Endothelial cell of umbilical vein (primary cell): ENCODE measurements at regions not wholly inside any gene's neighbourhood (a gene's known extent, or its start where the extent isn't known, plus 50 kb on each side); places are given as distances from the start of the nearest gene placed in this dataset.

Experiments
- BruUV-seq: library from RNA; stranded (reverse); fragments of 400-500 nt; replicated peaks from 2 replicates; lab custom pipeline; 2021; lab: Mats Ljungman, UMichigan
- CTCF ChIA-PET: fragments of 300-600, 350-600 bp; sonication (Branson Sonifier 250); formaldehyde crosslinking; loops from one replicate; lab custom pipeline; 2021; ENCODE audit warnings: antibody characterized with exemption, inconsistent platforms; lab: Charles Lee
- POLR2A ChIA-PET: fragments of 300-600, 350-600 bp; sonication (Branson Sonifier 250); formaldehyde crosslinking; loops from one replicate; lab custom pipeline; 2021; ENCODE audit warnings: antibody characterized with exemption, inconsistent platforms; lab: Charles Lee
- DNase-seq: peaks from one replicate; pipeline ENCODE4 v3.0.0-alpha.2; 2011; ENCODE audit warnings: low read depth, low spot score
- FAIRE-seq: peaks from 2 replicates; lab custom pipeline; 2011; peaks lifted over from hg19 to GRCh38; lab: Jason Lieb, UNC
- H2AFZ ChIP-seq: 2 replicates; pipeline ENCODE4 v1.6.0; 2012; ENCODE audit warnings: low read depth, low read length, control low read depth, inconsistent platforms
- H3K27ac ChIP-seq: 2 replicates; pipeline ENCODE4 v1.5.1; 2011; ENCODE audit warnings: low read depth, mild to moderate bottlenecking, control low read depth, low read length, moderate library complexity; ENCODE audit not compliant: insufficient read depth
- H3K27me3 ChIP-seq, 2 experiments: 2 replicates each; pipeline versions ENCODE4 v1.6.0 to v1.6.1; 2011; ENCODE audit warnings: low read length in 2 of 2, mixed read lengths in 1 of 2; ENCODE audit not compliant: control insufficient read depth in 2 of 2, insufficient read depth in 2 of 2
- H3K36me3 ChIP-seq, 2 experiments: 2 replicates in 1 of 2; 3 replicates in 1 of 2; pipeline ENCODE4 v1.5.1; 2011; ENCODE audit warnings: low read length in 2 of 2, mild to moderate bottlenecking in 1 of 2, moderate library complexity in 1 of 2; ENCODE audit not compliant: control insufficient read depth in 2 of 2, insufficient read depth in 2 of 2; ENCODE audit errors: extremely low read depth in 1 of 2
- H3K4me1 ChIP-seq: 3 replicates; pipeline ENCODE4 v1.5.1; 2011; ENCODE audit warnings: mild to moderate bottlenecking, low read length; ENCODE audit not compliant: control insufficient read depth, insufficient read depth; ENCODE audit errors: extremely low read depth
- H3K4me2 ChIP-seq: 2 replicates; pipeline ENCODE4 v1.6.1; 2011; ENCODE audit warnings: low read length, control low read depth, mixed read lengths; ENCODE audit not compliant: insufficient read depth
- H3K4me3 ChIP-seq, 3 experiments: fragments of 200-600 bp in 1 of 3; sonication (generic), shearing (Covaris generic) in 1 of 3; replicated peaks in 1 of 3; 2 replicates each; pipeline ENCODE4 v1.5.1; 2011 to 2016; ENCODE audit warnings: control low read depth in 3 of 3, low read length in 3 of 3, mild to moderate bottlenecking in 2 of 3, inconsistent platforms in 1 of 3, low read depth in 1 of 3, moderate library complexity in 1 of 3; ENCODE audit not compliant: insufficient read depth in 1 of 3
- H3K79me2 ChIP-seq: 2 replicates; pipeline ENCODE4 v1.6.0; 2012; ENCODE audit warnings: low read length, inconsistent platforms; ENCODE audit not compliant: control insufficient read depth, insufficient read depth
- H3K9ac ChIP-seq: replicated peaks from 2 replicates; pipeline ENCODE3; 2011; ENCODE audit warnings: low read length, control low read depth; ENCODE audit not compliant: insufficient read depth; ENCODE audit errors: extremely low read depth
- H3K9me1 ChIP-seq: replicated peaks from 3 replicates; pipeline ENCODE4 v1.6.0; 2011; ENCODE audit warnings: mild to moderate bottlenecking, low read length; ENCODE audit not compliant: control insufficient read depth, insufficient read depth; ENCODE audit errors: extremely low read depth
- H3K9me3 ChIP-seq: replicated peaks from 2 replicates; pipeline ENCODE4 v1.5.1; 2012; ENCODE audit warnings: low read length, inconsistent platforms; ENCODE audit not compliant: control insufficient read depth, insufficient read depth
- H4K20me1 ChIP-seq: replicated peaks from 2 replicates; pipeline ENCODE3; 2011; ENCODE audit warnings: mild to moderate bottlenecking, low read length; ENCODE audit not compliant: control insufficient read depth, insufficient read depth; ENCODE audit errors: extremely low read depth
- CTCF ChIP-seq, 2 donors: IDR thresholded peaks; 1 replicate in 1 of 2; 2 replicates in 1 of 2; pipeline ENCODE4 v1.5.1; 2011; ENCODE audit warnings: low read length in 2 of 2, mild to moderate bottlenecking in 2 of 2, moderate library complexity in 2 of 2, control low read depth in 1 of 2, inconsistent platforms in 1 of 2, low read depth in 1 of 2; ENCODE audit not compliant: insufficient read depth in 1 of 2; ENCODE audit errors: extremely low read depth in 1 of 2
- EZH2 ChIP-seq: IDR thresholded peaks from 2 replicates; pipeline ENCODE4 v1.6.1; 2012; ENCODE audit warnings: borderline replicate concordance, low read depth, mild to moderate bottlenecking, moderate library complexity, low read length, inconsistent platforms; ENCODE audit not compliant: severe bottlenecking
- FOS ChIP-seq: IDR thresholded peaks from 2 replicates; pipeline ENCODE4 v1.6.1; 2011; ENCODE audit warnings: mild to moderate bottlenecking, low read length, moderate library complexity, borderline replicate concordance; ENCODE audit not compliant: insufficient read depth
- GATA2 ChIP-seq: IDR thresholded peaks from 2 replicates; pipeline ENCODE4 v1.7.0; 2011; ENCODE audit warnings: low read depth, mild to moderate bottlenecking, moderate library complexity, mixed read lengths, low read length; ENCODE audit not compliant: insufficient read length, insufficient read depth
- JUN ChIP-seq: IDR thresholded peaks from 2 replicates; pipeline ENCODE4 v1.6.1; 2011; ENCODE audit warnings: borderline replicate concordance, low read depth; ENCODE audit not compliant: insufficient read length, insufficient read depth
- MAX ChIP-seq: IDR thresholded peaks from 2 replicates; pipeline ENCODE4 v1.6.1; 2011; ENCODE audit not compliant: insufficient read depth, insufficient read length
- MYC ChIP-seq: IDR thresholded peaks from one replicate; pipeline ENCODE4 v1.6.1; 2011; ENCODE audit warnings: mild to moderate bottlenecking, low read depth, low read length
- POLR2A ChIP-seq: IDR thresholded peaks from 2 replicates; pipeline ENCODE4 v1.6.1; 2012; ENCODE audit warnings: low read depth, mild to moderate bottlenecking, control low read depth, low read length
- POLR2AphosphoS5 ChIP-seq: IDR thresholded peaks from 2 replicates; pipeline ENCODE4 v1.6.1; 2012; ENCODE audit warnings: low read depth, mild to moderate bottlenecking, control low read depth, low read length, moderate library complexity; ENCODE audit not compliant: insufficient read depth
- dilution Hi-C: fragments of 300-500 bp; cut with MboI; formaldehyde crosslinking; loops from one replicate; pipeline ENCODE4 v1.15.0; 2019; ENCODE audit warnings: low sequenced_read_pairs; ENCODE audit not compliant: extremely low pct_ligation_motif_present
- intact Hi-C: fragments of 100-400 bp; cut with micrococcal nuclease; formaldehyde crosslinking; loops from one replicate; pipeline ENCODE4 v1.10.0; 2022

- ChIA-PET POLR2A (no interaction called here), CTCF (no interaction called here)
- intact Hi-C loops = no loop called here
- Histone ChIP-seq H3K9ac (no peak overlapping the region), H3K4me3 (no peak overlapping the region), H3K79me2 (no peaks in the 10 kb centered on the region), H4K20me1 (no peaks in the 10 kb centered on the region), H3K27ac (no peak overlapping the region), H2AFZ (no peak overlapping the region), H3K9me3 (no peaks in the 10 kb centered on the region), H3K27me3 (no peaks in the 10 kb centered on the region), H3K4me1 (no peaks in the 10 kb centered on the region), H3K36me3 (no peaks in the 10 kb centered on the region), H3K9me1 (no peaks in the 10 kb centered on the region), H3K4me2 (no peak overlapping the region)
- no peak for DNase-seq
- BruUV-seq = no TSS peak
- TF ChIP-seq POLR2A = no peak
- no peak for TF ChIP-seq MYC
- no peak for TF ChIP-seq JUN
- TF ChIP-seq CTCF (IDR thresholded peaks at IDR 0.05; ENCODE audit: extremely low read depth in 1 of 2, insufficient read depth in 1 of 2, low read depth in 1 of 2, low read length in 2 of 2) = no peak
- no peak for TF ChIP-seq MAX
- TF ChIP-seq GATA2 = no peak
- no peak for TF ChIP-seq FOS
- no peak for TF ChIP-seq POLR2AphosphoS5
- no peak for TF ChIP-seq EZH2
- no peak for FAIRE-seq
- dilution Hi-C loops = no loop called here
Observed at GRCh38 chr2:52857722-52858121, 909.9 kb upstream of the CHAC2 start.
